Suprapubic skin (tissue), 4 donors: ENCODE measurements at regions not wholly inside any gene's neighbourhood (a gene's known extent, or its start where the extent isn't known, plus 50 kb on each side); places are given as distances from the start of the nearest gene placed in this dataset.

Source experiments
- DNase-seq, 2 donors: peaks; one replicate each; pipeline ENCODE4 v3.0.0-alpha.2; 2019; ENCODE audit warnings: low spot score in 2 of 2
- H3K27ac ChIP-seq: fragments of 200-600 bp; sonication (generic); one replicate; pipeline ENCODE4 v1.5.1; 2019
- H3K27me3 ChIP-seq: fragments of 200-600 bp; sonication (generic); one replicate; pipeline ENCODE4 v1.5.1; 2019
- H3K36me3 ChIP-seq: fragments of 200-600 bp; sonication (generic); one replicate; pipeline ENCODE4 v1.5.1; 2019
- H3K4me1 ChIP-seq: fragments of 200-600 bp; sonication (generic); one replicate; pipeline ENCODE4 v1.5.1; 2019
- H3K4me3 ChIP-seq: fragments of 200-600 bp; sonication (generic); one replicate; pipeline ENCODE4 v1.5.1; 2019; ENCODE audit warnings: mild to moderate bottlenecking
- H3K9me3 ChIP-seq: fragments of 200-600 bp; sonication (generic); one replicate; pipeline ENCODE4 v1.5.1; 2019
- EP300 ChIP-seq: sonication (generic); formaldehyde crosslinking; IDR thresholded peaks from one replicate; pipeline ENCODE4 v1.6.1; 2017; ENCODE audit warnings: antibody characterized with exemption
- POLR2A ChIP-seq, 2 donors: fragments of 450-650 bp; IDR thresholded peaks; one replicate each; pipeline ENCODE4 v1.6.1; 2017; ENCODE audit warnings: antibody characterized with exemption in 2 of 2, mild to moderate bottlenecking in 2 of 2, moderate library complexity in 2 of 2
- POLR2AphosphoS5 ChIP-seq, 3 donors: sonication (generic); formaldehyde crosslinking; IDR thresholded peaks; one replicate each; pipeline ENCODE4 v1.6.1; 2017; ENCODE audit warnings: antibody characterized with exemption in 3 of 3
- WGBS: methylation state at CpG from one replicate; pipeline ENCODE4 v1.1.5; 2018; 5-methylcytosine and 5-hydroxymethylcytosine counted together
- TF ChIP-seq, protein P1 (sequence below), 2 donors: fragments of 200-600 bp in 1 of 2; fragments of 450-650 bp in 1 of 2; sonication (generic) in 1 of 2; IDR thresholded peaks; one replicate each; pipeline ENCODE4 v1.5.1; 2016 to 2019; ENCODE audit warnings: antibody characterized with exemption in 2 of 2, mild to moderate bottlenecking in 1 of 2, moderate library complexity in 1 of 2

- H3K27ac ChIP-seq = no peak overlapping the region
- H3K4me3 ChIP-seq = no peak overlapping the region
- H3K4me1 ChIP-seq = no peaks in the 10 kb centered on the region
- TF ChIP-seq POLR2A (IDR thresholded peaks at IDR 0.05) = no peak
- TF ChIP-seq EP300 = no peak
- TF ChIP-seq POLR2AphosphoS5 (IDR thresholded peaks at IDR 0.05) = no peak
- TF ChIP-seq, protein P1, sequence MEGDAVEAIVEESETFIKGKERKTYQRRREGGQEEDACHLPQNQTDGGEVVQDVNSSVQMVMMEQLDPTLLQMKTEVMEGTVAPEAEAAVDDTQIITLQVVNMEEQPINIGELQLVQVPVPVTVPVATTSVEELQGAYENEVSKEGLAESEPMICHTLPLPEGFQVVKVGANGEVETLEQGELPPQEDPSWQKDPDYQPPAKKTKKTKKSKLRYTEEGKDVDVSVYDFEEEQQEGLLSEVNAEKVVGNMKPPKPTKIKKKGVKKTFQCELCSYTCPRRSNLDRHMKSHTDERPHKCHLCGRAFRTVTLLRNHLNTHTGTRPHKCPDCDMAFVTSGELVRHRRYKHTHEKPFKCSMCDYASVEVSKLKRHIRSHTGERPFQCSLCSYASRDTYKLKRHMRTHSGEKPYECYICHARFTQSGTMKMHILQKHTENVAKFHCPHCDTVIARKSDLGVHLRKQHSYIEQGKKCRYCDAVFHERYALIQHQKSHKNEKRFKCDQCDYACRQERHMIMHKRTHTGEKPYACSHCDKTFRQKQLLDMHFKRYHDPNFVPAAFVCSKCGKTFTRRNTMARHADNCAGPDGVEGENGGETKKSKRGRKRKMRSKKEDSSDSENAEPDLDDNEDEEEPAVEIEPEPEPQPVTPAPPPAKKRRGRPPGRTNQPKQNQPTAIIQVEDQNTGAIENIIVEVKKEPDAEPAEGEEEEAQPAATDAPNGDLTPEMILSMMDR (IDR thresholded peaks at IDR 0.05) = no peak
- H3K27me3 ChIP-seq = no peaks in the 10 kb centered on the region
- no peaks in the 10 kb centered on the region for H3K36me3 ChIP-seq
- no peak for DNase-seq
- WGBS = 75% methylated on average over 2 of the region's 2 CpGs
- H3K9me3 ChIP-seq = no peaks in the 10 kb centered on the region
These were observed 189.7 kb upstream of the ADGRL4 start for GRCh38 chr1:79196211-79196610.

DNA sequence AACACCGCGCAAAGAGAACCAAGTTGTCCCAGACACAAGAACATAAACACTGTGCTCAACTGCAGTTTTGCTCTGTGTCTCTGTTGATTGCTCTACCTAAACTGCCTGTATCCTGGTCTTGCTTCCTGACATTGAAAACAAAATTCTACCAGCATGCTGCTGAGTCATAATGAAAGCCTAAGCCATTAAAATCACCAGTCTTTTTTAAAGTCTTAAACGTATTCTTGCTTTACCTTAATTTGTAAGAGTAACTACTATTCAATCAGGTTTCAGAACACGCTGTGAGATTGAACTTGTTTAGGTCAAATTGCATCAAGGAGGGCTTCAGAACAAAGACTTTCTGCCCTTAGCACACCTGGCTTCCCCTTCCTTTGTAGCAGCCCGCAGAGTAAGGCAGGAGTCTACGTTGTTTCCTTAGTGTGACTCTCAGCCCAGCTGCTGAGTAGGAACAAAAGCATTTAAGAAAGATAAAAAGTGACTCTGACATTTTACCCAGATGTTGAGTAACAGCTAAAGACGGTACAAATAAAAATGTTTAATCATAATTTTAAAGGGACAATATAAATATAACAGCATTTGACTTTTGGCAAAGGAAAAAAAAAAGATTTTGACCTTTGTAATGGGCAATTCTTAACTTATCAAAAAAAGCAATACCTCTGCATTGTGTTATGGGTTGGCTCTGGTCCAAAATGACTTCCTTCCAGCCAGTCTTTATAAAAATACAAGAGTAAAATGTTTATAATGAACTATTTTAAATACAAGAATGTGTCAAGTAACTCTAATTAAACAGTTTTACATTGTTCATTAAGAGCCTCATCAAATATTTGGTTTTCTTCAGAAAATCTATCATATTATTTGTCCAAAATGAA, 186.9 kb upstream of the ADGRL4 start:
- H3K9me3 ChIP-seq = no peaks in the 10 kb centered on the region
- no peak for DNase-seq
- no peak for TF ChIP-seq POLR2A (IDR thresholded peaks at IDR 0.05)
- TF ChIP-seq POLR2AphosphoS5 (IDR thresholded peaks at IDR 0.05) = no peak
- TF ChIP-seq, protein P1 (IDR thresholded peaks at IDR 0.05) = no peak
- no peak for TF ChIP-seq EP300
- H3K4me3 ChIP-seq = no peak overlapping the region
- no peaks in the 10 kb centered on the region for H3K36me3 ChIP-seq
- 38% methylated on average over 7 of the region's 7 CpGs for WGBS
- no peak overlapping the region for H3K27ac ChIP-seq
- H3K27me3 ChIP-seq = no peaks in the 10 kb centered on the region
- H3K4me1 ChIP-seq = no peaks in the 10 kb centered on the region

DNA sequence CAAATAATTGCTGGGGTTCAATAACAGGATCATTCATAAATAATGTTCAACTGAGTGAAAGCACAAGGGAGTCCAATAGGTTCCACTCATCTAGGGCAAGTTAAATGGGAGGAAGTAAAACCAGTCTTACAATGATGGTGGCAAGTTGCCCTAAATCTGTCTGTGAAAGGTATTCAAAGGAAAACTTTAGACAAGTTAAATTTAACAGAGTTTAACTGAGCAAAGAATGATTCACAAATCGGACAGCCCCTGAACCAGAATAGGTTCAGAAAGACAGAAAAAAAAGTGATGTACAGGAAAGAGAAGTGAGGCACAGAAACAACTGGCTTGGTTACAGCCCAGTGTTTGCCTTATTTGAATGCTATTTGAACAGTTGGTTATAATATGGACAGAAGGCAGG, 183.5 kb upstream of the ADGRL4 start:
- no peaks in the 10 kb centered on the region for H3K4me1 ChIP-seq
- no peaks in the 10 kb centered on the region for H3K27me3 ChIP-seq
- no peak overlapping the region for H3K4me3 ChIP-seq
- no peaks in the 10 kb centered on the region for H3K9me3 ChIP-seq
- no peak overlapping the region for H3K27ac ChIP-seq
- H3K36me3 ChIP-seq = no peaks in the 10 kb centered on the region
- TF ChIP-seq POLR2A (IDR thresholded peaks at IDR 0.05) (no peak), POLR2AphosphoS5 (IDR thresholded peaks at IDR 0.05) (no peak), EP300 (no peak)
- TF ChIP-seq, protein P1 (IDR thresholded peaks at IDR 0.05) = no peak
- no peak for DNase-seq
- 46% methylated on average over 1 of the region's 1 CpG for WGBS

GRCh38 chr1:79188337-79188736, 181.8 kb upstream of the ADGRL4 start:
- 55% methylated on average over 2 of the region's 2 CpGs for WGBS
- no peak for TF ChIP-seq POLR2A (IDR thresholded peaks at IDR 0.05)
- TF ChIP-seq EP300 = no peak
- TF ChIP-seq, protein P1 (IDR thresholded peaks at IDR 0.05) = no peak
- TF ChIP-seq POLR2AphosphoS5 (IDR thresholded peaks at IDR 0.05) = no peak
- Histone ChIP-seq H3K4me3 (no peak overlapping the region), H3K4me1 (no peaks in the 10 kb centered on the region), H3K36me3 (no peaks in the 10 kb centered on the region), H3K27me3 (no peaks in the 10 kb centered on the region), H3K9me3 (no peaks in the 10 kb centered on the region), H3K27ac (no peak overlapping the region)
- DNase-seq = no peak

- Histone ChIP-seq H3K27ac (no peak overlapping the region), H3K27me3 (no peaks in the 10 kb centered on the region), H3K36me3 (no peaks in the 10 kb centered on the region), H3K4me3 (no peak overlapping the region), H3K4me1 (no peaks in the 10 kb centered on the region), H3K9me3 (no peaks in the 10 kb centered on the region)
- TF ChIP-seq POLR2A (IDR thresholded peaks at IDR 0.05) = no peak
- TF ChIP-seq, protein P1 (IDR thresholded peaks at IDR 0.05) = no peak
- no peak for TF ChIP-seq POLR2AphosphoS5 (IDR thresholded peaks at IDR 0.05)
- TF ChIP-seq EP300 = no peak
- no peak for DNase-seq
These were observed 179.7 kb upstream of the ADGRL4 start for GRCh38 chr1:79186260-79186659.
